GM21360 (cell line): ENCODE measurements at regions not wholly inside any gene's neighbourhood (a gene's known extent, or its start where the extent isn't known, plus 50 kb on each side); places are given as distances from the start of the nearest gene placed in this dataset.
A peak's percentile ranks its signal among the peaks of the same experiment; 100 is the strongest.

Experiments
- ATAC-seq: cut with Tn5 transposase; IDR thresholded peaks from one replicate; pipeline ENCODE4 v1.9.1; 2021; ENCODE audit warnings: mild to moderate bottlenecking, moderate library complexity; ENCODE audit not compliant: unreplicated experiment

- ATAC-seq: no peak
Measured at GRCh38 chr15:46300716-46301115, 665.9 kb downstream of the SQOR start.

DNA sequence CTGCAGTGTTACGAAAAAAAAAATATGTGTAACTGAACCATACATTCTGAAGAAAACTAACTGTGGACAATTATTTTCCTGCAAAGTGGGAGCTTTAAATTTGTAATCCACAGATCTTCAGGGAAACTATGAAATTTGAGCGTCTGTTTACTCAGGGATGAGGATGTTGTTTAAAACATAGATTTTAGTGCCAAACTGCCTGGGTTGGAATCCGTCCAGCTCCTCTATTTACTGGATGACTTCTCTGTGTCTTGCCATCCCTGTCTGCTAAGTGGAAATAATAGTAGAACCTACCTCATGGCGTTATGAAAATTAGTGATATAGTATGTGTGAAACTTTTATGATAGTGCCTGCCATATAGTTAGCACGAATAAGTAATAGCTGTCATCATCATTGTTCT is 666.5 kb downstream of the SQOR start:
- ATAC-seq: no peak

- no peak for ATAC-seq
Measured at GRCh38 chr15:46301826-46302225, 667.0 kb downstream of the SQOR start.

DNA sequence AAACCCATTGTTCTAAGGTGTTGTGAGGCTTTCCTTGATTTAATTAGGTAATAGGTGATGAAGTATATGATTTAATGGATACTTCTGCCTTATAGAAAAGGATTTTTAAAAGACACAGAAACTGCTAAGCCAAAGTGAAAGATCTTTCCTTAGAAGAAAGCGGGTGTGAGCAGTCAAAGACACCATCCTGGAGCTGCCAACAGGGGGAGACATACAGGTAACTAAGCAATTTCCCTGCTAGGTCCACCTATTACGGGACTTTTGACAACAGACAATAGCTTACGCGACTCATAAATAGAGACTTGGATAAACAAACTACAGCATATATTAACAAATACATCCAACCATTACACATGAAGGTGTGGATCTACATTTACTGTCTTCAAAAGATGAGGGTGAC is 669.5 kb downstream of the SQOR start:
- ATAC-seq: no peak

DNA sequence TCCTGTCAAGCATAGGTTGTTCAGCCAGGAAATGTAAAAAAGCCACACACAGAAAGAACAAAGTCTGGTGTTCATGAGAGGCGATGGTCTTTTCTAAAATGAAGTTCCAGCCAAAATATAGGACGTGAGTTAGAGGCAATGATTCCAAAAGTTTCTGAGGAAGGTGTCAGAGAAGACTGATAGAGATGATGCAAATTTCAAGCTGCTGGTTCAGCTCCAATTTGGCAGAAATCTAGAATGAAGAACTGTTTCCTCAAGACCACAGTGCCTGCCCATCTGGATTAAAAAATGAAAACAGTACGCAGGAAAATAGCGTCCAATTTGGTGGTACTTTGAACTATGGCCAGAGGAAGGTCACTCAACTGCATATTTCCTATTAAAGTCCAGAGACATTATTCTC is 672.9 kb downstream of the SQOR start:
- ATAC-seq: no peak

GRCh38 chr15:46309914-46310313 is 675.1 kb downstream of the SQOR start:
- no peak for ATAC-seq

DNA sequence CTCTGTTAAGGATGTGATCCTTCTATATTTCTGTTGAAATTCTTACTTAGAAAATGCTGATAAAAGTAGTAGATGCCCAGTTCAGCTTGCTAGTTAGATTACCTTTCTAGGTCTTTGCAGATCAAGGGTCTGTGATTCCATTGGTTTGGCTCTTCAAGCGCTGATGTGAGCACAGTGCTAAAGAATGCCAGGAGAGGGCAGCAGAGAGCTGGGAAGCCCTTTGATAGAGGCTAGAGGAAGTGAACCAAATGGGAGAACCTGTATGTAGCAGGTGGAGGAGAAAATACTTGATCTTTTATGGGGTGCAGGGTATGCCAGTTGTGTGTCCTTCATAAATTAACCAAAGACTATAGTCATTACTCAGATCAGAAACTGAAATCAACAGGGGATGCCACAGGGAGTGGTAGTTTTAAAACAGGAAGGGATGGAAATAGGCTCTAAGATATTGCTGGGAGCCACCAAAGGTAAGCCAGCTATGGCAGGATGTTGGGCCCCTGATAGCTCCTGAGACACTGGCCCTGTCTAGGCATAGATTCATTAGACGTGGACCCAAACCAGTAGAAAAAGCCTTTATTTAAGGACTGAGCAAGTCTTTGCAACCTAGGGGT is 677.4 kb downstream of the SQOR start:
- ATAC-seq: peak; percentile 93

- no peak for ATAC-seq
Measured at GRCh38 chr15:46315434-46315833, 680.6 kb downstream of the SQOR start.

DNA sequence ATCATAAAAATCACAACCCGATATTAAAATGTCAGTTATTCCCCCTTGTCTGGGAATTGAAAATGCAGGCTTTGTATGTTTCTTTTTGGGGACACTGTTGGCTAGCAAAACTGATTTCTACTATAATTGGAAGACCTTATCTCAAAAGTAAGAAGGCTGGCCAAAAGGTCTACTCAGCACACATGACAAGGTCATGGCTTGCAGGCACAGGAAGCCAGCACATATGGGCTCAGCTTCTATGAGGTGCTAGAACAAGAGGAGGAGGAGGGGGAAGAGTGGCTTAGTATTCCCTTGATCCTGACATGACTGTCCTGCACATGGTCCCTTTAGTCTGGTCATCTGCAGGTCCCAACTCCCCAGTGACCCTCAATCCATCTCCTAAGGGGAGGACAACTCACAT is 681.2 kb downstream of the SQOR start:
- no peak for ATAC-seq

GRCh38 chr15:46317029-46317428 is 682.2 kb downstream of the SQOR start:
- ATAC-seq: no peak

DNA sequence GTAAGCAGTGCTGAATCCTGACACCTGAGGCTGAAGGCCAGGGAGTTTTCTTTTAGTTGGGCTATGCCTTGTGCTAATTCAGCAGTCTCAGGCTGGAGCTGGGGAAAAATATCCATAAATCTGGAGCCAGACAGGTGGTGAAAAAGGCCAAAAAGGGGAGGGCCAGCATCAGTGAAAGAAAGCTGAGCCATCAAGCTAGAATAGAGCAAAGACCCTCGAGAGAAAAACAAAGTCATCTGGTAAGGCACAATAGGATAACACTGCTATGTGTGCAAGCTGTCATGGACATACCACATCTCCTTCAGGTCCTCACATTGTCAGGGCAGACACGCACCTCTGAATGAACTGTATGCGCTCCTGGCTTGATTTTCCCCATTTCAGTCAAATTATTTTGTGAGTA is 687.9 kb downstream of the SQOR start:
- ATAC-seq: no peak

DNA sequence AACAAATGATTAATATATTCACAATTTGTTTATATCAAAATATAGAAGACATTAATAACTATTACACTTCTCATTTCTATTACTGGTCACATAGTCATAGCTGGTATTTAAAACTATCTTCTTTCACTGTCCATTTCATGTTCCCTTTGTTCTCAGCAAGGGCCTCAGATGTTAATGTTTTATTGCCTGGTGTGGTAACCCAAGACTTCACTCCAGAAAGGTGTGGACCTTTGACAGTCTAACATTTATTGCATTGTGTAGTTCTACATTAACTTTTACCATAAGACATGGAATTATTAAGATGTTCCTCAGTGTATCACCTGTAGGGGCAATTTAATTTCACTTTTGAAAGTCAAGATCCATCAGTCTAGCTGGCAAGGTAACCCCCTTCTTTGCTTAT is 691.3 kb downstream of the SQOR start:
- no peak for ATAC-seq

DNA sequence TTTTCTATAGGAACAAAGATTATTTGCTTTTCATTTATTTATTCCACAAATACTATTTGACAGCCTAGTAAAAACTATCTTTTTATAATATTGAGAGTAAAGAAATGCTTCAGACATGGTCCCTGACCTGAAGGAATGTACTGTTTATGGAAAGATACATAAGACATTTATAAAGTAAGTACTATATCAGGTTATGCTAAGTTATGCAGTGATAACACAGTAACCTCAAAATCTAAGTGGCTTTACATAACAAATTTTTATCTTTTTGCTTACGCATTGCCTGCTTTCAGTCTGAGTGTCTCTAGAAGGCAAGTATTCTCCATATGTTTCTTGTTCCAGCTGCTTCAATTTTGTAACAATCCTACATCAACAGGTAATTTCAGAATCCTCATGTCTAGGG is 694.0 kb downstream of the SQOR start:
- ATAC-seq: no peak

DNA sequence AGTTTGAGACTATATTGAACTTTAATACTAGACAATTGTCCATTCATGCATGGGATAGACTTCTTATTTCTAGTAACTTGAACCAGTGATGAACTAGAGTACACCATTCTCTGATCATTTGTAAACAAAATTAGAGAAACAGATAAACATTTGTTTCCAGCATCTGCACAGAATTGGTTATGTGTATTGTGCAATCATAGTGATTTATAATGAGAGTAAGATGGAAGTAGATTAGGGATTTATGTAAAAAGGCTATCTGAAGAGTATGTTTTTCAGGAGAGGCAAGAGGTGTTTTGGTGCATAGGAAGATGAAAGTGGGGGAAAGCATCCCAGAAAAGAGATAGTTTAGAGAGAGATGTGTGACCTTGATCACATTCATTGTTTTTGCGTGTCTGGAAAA is 695.0 kb downstream of the SQOR start:
- ATAC-seq: no peak

DNA sequence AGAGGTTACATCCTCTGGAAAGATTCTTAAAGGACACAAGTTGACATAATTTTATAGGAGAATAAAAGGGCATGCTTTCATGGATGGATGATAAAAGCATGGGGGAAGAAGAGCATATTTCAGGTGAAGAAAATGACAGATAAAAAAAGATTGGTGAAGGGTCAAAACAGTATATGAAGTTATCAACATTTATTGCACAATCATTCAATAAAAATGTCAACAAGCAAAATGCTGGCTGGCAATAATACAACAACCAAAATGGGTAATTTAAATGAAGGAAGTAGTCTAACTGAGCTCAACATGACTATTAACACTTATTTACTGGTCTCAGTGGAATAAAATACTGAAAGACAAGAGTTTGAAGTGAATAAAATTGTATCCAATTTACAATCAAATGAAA is 696.7 kb downstream of the SQOR start:
- ATAC-seq: no peak

- no peak for ATAC-seq
Measured at GRCh38 chr15:46343196-46343935, 708.5 kb downstream of the SQOR start.

DNA sequence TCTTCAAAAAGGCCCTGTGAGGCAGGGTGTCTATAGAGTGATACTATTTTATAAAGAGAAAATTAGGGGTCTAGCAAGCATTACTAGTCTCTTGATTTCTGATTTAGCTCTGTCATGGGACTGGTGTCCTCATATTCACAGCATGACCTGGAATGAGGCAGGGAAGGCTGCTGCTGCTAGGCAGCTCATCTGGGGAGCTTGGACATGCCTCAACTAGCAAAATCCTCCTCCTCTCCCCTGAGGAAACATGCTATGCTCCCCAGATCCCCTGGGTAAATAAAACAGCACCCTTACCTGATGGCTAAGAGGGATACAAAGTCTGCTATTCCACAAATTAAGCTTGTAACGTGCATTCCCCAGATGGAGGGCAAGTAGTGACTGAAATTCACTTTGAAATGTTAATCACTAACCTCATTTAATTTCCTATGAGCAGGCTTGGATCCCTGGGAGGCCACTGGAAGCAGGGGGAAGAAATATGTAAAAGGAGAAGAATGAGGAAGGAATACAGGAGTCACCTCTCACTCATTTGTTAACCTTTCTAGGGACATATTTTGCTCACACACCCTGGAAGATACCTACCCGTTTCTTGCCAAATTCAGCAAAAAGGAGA is 709.4 kb downstream of the SQOR start:
- ATAC-seq: no peak

DNA sequence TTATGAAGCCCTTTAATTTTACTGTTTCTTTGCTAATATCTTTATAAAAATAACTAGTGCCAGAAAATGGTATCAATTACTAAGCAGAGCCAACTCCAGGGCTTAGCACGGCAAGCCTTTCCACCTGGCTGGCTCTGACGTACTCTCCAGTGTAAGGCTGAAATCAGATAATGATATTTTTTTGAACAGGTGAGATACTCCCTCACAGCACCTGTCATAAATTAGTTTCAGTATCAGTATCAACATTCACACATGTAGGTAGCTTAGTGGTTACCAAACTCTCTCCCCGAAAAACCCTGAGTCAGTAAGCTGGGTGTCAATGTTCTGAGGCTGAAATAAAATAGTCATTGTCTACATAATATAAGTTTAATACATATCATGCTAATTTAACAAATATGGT is 710.1 kb downstream of the SQOR start:
- no peak for ATAC-seq

GRCh38 chr15:46354443-46354842 is 719.6 kb downstream of the SQOR start:
- ATAC-seq: no peak

DNA sequence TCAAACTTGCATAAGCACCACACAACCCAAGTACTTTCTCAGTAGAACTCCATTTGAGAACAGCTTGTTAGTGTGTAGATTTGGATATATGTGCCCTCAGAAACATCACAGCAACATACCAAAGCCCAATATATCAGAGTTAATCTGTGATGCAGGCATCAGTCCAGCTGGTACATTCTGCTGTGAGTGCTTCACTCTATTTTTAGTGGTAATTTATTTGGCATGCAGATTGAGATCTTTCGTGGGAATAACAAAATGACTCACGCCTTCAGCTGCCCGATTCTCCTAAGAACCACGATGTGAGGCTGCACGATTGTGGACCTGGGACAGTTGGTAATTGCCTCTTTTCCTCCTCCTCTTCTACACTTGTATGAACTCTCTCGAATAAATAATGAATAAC is 730.7 kb downstream of the SQOR start:
- no peak for ATAC-seq

DNA sequence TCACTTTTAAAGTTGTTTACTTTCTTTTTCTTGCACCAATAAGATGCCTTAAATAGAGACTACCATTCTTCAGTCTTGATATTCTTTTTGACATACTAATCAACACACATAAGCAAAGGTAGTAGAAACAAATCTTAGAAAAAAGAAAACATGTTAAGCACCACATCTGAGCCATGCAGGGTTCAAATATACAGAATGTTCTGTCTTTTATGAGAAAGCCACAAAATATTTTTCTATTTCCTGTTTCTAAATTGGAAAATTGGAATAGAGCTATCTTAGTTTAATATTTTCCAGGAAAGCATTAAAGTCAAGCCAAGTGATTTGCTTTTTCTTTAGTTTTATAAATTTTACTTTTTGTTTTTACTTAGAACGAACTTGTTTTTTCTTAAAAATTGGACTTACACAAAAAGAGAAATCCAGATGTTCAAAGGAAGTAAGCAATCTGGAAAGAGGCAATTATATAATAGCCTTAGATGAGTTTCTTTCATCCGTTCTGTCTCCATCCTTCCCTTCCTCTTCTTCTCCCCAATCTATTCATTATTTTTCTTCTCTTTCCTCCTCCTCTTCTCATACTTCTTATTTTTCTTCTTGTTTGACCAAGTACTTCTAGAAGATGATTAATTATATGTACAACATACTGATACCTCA is 731.7 kb downstream of the SQOR start:
- no peak for ATAC-seq

- no peak for ATAC-seq
Measured at GRCh38 chr15:46383978-46384377, 749.1 kb downstream of the SQOR start.
